Bone marrow (tissue), 2 donors: ENCODE measurements at regions not wholly inside any gene's neighbourhood (a gene's known extent, or its start where the extent isn't known, plus 50 kb on each side); places are given as distances from the start of the nearest gene placed in this dataset.

Experiments used
- DNase-seq, 2 donors: peaks; one replicate each; lab custom pipeline; 2025; lab: John Stamatoyannopoulos, UW

DNA sequence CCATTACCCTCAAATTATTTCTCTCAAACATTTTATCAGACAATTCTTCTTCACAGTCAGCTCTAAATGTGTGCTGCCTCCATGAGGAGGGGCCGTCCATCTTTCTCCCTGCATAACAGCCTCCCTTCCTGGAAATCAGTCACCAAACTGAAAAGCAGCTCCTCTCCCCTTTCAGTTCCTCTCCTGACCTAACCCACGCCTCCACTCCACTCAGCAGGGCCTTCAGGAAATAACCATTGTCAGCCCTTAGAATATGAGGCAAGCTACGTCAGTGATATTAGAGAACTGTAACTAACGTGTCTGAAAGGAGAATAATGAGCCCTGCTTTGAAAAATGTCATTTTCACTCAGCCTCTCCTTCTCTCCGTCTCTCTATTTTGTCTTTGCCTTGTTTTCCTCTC lies 116.2 kb downstream of the OLFM4 start:
- no peak for DNase-seq

DNA sequence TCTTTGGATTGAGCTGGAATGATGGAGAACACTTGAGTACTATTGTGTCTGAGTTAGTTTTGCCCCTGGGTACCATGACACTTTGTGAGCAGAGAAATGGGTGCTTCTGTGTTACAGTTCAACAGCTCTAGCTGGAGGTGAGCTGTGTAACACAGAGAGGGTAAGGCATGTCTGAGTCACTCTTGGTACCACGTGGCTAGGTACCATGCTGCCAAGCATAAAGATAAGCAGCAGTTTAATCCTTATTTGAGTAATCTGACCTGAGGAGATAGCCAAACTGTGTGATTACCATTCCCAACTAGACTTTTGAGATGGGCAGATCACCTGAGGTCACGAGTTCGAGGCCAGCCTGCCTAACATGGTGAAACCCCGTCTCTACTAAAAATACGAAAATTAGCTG lies 122.0 kb downstream of the OLFM4 start:
- DNase-seq = no peak

DNA sequence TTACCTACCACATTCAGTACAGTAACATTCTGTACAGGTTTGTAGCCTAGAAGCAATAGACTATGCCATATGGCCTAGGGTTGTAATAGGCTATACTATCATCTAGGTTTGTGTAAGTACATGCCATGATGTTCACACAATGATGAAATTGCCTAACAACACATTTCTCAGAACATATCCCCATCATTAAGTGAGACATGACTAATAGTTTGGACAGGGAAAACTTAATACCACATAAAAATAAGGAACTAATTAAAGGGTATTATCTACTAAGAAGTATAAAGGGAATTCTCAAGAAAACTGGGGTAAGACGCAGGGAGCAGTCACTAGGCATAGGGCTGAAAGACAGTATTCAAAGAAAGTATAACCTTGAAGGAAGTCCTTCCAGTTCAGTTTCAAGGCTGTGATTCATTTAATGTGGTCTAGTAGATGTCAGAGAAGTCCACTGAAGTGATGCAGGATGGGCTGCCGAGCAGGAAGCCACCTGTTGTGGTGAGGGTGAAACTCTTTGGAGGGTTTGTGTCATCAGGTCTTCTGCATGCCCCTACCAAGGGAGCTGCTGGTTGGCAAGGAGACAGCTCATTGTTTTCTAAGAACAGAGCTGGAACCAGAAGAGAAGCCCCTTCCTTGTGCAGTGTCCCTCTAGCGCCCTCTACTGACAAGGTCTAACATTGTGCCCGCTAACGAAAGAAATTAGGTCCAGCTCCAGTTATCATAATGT lies 122.9 kb downstream of the OLFM4 start:
- peak in 1 of 2 donors; percentile 28 for DNase-seq

DNA sequence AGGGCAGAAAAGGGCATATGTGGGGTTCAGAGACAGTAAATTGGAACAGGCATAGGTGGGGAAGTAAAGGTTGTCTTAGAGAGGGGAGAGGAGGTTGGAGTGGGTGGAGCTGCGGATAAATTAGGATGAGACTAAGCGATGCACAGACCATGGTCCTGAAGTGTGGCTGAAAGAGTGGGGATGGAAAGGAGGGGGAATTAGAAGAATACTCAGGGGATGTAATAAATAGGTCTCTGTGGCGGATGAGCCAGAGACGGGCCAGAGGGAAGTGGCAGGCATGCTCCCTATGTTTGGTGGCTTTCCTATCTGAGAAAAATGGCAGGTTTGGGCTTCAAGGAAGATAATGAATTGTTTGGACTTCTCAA lies 123.4 kb downstream of the OLFM4 start:
- no peak for DNase-seq

DNA sequence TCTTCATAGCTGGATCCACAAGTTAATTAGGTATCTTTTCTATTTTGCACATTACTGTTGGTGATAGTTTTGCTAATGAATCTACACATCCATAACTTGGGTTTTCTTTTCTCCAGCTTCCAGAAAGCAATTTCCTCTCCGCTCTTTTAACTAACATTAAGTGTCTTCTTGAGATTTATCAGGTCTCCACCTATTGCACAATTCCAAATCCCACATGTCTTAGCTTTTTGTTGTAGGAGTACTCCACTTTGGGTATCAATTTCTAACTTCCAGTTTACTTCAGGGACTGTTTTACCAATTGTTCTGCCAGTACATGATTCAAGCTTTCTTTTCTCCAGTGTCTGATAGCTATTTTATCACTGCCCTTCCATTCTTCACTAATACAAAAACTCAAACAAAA lies 129.6 kb downstream of the OLFM4 start:
- no peak for DNase-seq

DNA sequence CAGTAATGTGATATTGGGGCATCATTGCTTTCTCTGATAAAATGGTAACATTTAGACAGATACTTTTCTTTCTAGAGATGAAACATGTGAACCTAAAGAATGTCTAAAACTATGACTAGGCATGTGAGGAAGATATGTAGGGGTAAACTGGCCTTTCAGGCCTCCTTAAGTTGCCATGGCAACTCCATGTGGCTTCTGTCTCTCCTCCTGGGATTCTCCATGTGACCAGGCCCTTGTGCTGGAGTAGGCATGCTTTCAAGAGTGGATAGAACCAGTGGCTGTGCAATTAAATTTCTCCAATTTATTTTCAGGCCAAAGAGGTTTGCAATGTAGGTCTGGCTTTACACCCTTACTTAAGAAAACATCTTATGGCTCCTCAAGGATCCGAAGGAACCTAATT lies 130.8 kb downstream of the OLFM4 start:
- DNase-seq = no peak

DNA sequence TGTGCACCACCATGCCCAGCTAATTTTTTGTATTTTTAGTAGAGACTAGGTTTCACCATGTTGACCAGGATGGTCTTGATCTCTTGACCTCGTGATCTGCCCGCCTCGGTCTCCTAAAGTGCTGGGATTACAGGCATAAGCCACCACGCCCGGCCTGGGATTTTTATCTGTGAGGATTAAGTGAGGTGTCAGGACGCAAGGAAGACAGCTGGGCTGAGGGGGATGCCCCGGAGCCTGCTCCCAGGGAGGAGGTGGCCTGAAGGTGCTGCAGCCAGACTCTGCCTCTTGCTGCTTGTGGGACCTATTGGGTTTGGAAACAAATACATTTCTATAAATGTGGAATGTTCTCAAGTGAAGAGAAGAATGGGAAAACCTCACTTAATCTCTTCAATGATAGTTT lies 131.6 kb downstream of the OLFM4 start:
- DNase-seq = no peak

DNA sequence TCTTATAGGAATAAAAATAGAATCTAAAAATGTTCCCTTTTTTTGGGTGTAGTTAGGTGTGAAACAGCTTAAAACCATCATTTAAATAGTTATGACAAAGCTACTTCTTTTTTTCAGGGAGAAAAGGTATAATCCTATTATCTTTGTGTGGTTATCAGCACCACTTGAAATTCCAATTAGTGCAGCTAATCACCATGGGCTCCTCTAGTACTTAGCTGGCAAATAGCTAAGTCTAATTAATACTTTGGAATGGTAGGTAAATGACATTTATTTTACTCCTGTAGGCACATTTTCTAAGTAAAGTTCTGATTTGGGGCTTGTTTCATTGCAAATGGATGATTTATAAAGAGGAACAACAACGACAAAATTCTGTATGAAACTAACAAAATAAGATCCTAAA lies 132.6 kb downstream of the OLFM4 start:
- no peak for DNase-seq

DNA sequence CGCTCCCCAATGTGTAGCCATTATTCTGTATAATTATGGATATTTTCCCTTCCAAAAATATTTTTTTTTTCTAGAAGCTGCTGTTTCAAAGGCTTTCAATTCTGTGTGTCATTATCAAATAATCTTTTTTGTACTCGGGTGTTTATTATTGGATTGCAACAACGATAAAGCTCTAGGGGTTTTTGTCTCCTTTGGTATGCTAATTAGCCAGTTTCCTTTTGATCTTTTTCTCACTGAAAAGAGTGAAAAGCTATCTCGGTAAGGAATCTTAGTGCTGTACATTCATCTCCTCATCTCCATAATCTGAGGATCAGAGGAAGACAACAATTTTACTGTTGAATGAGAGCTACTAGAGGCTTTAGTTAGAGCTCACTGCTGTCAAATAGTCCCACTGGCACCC lies 136.6 kb downstream of the OLFM4 start:
- no peak for DNase-seq

DNA sequence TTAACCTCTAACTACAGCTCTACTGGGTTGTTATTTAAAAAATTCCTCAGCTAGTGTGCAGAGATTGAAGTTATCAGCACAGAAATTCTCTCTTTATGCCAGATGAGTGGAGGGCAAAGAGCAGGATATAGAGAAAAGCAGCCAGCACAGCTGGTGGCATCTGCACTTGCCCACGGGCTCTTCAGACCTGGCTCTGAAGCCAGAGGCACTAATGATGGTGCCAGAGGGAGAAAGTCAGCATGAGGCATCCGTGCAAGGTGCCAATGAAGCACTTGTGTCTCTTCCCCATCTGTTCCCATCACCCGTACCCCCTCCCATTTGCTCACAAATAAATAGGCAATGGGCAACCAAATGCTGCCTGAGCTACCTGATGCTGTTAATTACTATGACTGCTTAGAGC lies 138.9 kb downstream of the OLFM4 start:
- DNase-seq = no peak

DNA sequence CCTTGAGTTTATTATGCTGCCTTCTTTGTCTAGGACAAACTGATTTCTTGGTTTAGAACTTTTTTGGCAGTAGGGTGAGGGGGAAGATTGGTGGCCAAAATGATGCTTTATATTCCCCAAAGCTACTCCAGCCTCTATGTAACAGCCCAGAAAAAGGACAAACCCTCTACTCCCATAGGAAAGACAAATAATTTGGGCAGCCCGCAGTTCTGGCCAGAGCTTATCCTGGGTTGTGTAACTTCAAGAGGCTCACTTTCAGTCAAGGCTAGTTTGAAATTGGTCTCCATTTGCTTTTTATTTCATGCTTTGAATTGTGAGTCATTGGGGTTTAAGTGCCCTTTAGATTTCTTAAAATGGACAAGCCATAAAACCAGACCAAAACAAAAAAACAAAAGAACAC lies 142.3 kb downstream of the OLFM4 start:
- no peak for DNase-seq

DNA sequence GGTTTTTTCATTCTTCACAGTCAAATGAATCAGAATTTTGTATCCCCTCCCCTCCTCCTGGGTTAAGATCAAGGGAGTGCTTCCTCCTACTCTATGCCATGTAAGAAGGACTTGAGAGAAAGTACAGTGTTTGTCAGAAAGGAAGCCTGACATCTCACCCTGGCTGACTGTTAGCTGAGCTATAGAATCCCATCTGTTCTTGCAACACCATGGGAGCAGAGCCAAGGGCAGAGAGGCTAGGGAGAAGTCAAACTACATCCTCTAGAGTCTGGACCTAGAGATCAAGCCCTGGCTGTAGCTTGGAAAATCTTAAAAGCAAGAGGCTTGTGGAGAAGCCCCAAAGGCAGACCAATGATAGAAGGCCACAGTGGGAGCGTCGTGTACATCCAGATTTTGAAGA lies 145.9 kb downstream of the OLFM4 start:
- no peak for DNase-seq

DNA sequence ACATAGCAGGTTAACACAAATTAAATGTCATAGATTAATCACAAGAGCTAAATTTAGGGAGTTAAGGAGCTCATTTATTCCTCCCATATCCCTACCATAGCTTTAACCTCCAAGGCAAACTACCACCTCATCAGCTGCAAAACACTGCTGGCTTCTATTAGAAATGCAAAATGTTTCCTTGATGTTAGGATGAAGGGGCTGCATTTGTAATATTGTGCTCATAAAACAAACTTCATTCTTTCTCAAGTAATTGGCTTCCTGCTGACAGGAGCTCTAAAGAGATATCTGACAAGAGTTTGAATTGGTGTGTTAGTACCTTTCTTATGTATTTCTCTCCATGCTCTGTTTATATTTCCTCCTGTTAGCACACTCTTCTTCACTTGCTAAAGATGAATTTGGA lies 152.1 kb downstream of the OLFM4 start:
- DNase-seq = no peak

DNA sequence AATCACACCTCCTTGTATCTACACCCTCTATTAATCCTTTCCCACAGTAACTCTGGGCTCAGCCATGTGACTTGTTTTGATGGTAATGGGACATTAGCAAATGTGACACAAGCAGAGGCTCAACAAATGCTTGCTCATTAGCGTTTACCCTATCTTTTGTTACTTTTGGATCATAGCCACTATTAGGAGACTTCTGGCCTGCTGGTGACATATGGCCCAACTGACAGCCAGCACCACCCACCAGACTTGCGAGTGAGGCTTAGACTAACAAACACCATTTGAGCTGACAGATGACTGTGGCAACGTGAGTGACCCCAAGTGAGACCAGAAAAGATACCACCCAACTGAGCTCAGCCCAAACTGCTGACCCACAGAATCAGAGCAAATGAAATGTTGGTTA lies 154.1 kb downstream of the OLFM4 start:
- no peak for DNase-seq

DNA sequence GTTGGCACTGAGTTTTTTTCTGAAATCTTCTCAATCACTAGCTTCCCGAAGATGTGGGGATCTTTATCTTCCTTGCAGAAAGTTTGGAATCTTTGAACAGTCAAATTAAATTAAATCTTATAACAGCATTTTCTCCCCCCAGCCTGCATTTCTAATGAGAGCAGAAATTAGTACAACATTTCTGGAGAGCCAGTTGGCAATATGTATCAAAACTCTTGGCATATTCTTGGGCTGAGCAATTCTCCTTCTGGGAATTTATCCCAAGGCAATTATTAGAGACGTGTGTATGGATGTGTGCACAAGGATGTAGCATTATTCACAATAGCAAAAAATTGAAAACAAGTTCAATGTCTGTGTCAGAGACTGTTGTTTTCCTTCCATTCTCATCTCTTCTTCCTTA lies 159.5 kb downstream of the OLFM4 start:
- DNase-seq = no peak

DNA sequence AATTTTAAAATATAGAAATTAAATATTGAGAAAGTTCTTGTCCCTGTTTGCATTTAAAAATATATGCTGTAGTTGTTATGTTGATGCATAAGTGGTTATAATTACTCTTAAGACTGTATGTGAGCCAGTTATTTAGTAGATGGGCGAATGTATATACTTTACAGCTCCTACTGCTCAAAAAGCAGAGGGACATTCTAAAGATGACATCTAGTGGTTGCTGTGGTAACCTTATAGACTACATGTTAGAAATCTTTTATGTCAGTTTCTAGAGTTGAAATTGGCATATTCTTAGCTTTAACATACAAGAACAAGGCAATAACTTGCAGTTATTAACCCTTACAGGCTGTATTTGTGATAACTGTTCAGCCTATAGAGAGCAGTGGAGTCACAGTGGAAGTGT lies 160.5 kb downstream of the OLFM4 start:
- DNase-seq = no peak

DNA sequence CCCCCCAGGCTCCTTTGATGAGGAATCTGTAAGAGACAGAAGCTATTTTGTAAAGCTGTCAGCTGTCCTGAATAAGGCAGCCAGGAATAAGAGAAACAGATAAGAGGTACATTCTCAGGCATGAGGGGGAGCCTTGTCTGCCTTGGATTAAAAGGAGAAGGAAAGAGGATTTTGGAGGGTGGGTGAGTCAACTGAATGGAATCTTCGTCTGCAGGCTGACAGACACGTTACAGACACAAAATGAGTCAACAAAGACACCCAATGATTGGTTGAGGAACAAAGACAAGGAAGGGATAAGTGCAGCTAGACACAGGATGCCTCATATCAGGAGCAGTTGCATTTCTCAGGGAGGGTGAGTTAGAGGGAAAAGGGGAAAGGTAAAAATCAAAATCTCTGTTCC lies 162.5 kb downstream of the OLFM4 start:
- DNase-seq = no peak

DNA sequence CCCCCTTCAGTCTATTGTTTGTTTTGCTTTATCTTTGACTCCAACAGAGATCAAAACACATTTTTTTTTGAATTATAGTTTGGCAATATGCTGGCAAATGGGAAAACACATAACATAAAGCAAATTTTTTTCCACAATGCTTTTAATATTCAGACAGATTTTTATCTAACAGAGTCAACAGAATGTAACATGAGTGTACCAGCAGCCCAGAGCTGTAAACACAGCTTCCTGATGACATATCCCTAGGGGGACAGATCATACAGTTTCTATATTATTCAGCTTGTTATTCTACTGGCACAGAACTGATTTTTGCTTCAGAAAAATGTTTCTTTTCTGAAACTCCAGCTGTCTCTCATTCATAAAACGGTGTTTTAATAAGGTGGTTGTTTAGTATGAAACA lies 168.8 kb downstream of the OLFM4 start:
- no peak for DNase-seq

DNA sequence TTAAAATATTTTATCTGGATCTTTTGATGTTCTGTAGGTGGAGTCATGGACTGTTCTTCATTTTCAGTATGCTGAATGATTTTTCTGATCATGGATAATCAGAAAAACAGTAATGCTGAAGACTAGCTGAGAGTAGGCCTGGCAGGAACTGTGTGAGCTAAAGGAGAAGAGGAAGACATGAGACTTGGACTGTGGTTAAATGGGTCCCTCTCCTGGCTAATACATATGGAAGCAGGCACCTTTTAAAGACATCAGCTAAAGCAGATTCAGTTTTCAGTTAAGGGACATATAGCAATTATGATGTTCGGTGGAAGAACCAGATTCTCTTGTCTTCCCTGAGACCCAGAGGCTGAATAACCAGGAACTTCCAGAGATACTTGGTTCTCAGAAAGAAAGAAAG lies 169.4 kb downstream of the OLFM4 start:
- no peak for DNase-seq

DNA sequence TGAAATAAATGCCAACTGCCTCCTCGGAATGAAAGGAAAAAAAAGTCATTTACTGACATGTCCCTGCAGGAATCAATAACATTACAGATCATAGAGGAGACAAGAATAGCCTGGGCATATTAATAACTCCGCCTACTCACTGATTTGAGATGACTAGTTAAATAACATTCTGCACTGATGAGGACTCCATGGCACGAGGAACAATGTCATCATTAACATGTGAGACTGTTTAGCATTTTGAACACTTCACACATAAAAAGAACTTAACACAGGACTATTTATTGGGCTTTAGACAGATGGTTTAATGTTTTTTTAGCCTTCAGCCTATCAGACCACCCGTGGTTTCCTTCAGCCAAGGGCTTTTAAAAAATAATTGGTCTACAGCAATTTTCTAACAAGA lies 170.1 kb downstream of the OLFM4 start:
- no peak for DNase-seq

DNA sequence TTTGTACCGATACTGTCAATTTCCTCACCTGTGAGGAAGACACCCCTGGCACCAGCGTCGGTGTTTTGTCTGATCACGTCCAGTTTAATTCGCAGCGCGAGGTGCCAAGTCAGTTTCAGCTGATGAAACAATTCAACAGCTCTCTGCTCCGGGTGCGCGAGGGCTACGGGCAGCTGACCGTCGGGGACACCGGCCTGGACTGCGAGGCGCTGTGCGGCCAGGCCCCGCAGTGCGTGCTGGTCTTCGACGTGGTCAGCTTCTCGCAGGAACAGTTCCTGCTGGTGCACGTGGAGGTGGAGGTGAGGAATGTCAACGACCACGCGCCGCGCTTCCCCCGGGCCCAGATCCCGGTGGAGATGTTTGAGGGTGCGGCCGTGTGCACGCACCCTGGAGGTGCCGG lies 171.5 kb downstream of the OLFM4 start:
- DNase-seq = no peak

DNA sequence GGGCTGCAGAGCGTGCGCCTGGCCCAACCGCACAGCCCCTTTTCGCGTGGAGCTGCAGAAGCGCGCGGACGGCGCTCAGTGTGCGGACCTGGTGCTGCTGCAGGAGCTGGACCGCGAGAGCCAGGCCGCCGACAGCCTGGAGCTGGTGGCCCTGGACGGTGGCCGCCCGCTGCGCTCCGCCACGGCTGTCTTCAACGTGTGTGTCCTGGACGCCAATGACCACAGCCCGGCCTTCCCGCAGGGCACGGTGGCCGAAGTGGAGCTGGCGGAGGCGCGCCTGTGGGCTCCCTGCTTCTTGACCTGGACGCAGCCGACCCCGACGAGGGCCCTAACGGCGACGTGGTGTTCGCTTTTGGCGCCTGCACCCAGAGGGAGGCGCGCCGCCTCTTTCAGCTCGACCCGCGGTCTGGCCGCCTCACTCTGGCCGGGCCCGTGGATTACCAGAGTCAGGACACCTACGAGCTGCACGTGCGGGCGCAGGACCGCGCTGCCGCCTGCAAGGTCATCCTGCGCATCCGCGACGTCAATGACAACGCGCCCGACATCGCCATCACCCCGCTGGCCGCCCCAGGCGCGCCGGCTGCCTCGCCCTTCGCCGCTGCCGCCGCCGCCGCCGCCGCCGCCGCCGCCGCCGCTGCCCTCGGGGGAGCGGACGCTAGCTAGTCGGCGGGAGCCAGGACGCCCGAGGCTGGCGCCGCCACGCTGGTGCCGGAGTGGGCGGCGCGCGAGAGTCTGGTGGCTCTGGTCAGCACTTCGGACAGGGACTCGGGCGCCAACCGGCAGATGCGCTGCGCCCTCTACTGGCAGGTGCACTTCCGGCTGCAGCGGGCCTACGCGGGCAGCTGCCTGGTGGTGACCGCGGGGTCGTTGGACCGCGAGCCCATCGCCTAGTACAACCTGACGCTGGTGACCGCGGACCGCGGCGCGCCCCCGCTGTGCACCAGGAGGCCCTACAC lies 172.2 kb downstream of the OLFM4 start:
- no peak for DNase-seq

DNA sequence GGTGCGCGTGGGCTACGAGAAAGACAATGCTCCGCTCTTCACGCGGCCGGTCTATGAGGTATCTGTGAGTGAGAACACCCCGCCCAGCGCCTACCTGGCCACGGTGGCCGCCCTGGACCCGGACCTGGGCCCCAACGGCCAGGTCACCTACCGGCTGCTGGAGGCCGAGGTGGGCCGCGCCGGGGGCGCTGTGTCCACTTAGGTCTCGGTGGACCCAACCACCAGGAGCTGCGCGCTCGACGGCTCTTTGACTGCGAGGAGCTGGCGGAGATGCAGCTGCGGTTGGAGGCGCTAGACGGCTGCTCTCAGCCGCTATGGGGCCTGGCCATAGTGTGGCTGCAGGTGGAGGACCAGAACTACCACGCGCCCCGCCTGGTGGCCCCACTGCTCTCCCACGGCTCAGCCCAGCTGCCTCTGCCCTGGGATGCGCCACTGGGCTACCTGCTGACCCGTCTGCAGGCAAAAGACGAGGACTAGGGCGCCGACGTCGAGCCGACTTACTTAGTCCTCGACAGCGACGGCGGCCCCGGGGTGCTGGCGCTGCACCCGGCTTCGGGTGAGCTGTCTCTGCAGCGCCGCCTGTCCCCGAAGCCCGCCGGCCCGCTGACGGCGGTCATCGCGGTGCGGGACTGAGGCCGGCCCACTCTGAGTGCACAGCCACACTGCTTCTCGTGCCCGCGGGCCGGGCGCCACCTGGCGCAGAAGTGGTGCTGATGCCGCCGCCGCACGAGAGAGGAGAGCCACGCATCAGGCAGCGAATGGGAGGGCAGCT lies 173.0 kb downstream of the OLFM4 start:
- DNase-seq = no peak
